ENCODE measurements at regions not wholly inside any gene's neighbourhood (a gene's known extent, or its start where the extent isn't known, plus 50 kb on each side); places are given as distances from the start of the nearest gene placed in this dataset.

DNA sequence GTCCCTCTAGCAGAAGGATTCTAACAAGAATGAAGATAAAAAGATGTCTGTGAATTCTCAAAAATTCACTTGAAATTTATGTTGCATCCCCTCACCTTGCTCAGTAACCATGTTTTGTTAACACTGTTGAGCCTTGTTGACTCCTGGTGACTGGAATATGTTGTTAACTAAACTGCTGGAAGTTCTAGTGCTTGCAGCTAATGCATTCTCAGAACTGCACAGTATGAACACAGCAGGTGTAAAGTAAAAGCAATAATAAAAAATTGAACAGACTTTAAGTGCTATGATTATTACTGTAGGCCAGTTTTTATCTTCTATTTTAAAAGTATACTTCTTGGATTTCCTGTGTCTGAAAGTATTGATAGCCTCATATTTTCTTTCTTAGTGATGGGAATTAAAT, 388.7 kb upstream of the PTPRD start:
- TF ChIP-seq, protein P1, sequence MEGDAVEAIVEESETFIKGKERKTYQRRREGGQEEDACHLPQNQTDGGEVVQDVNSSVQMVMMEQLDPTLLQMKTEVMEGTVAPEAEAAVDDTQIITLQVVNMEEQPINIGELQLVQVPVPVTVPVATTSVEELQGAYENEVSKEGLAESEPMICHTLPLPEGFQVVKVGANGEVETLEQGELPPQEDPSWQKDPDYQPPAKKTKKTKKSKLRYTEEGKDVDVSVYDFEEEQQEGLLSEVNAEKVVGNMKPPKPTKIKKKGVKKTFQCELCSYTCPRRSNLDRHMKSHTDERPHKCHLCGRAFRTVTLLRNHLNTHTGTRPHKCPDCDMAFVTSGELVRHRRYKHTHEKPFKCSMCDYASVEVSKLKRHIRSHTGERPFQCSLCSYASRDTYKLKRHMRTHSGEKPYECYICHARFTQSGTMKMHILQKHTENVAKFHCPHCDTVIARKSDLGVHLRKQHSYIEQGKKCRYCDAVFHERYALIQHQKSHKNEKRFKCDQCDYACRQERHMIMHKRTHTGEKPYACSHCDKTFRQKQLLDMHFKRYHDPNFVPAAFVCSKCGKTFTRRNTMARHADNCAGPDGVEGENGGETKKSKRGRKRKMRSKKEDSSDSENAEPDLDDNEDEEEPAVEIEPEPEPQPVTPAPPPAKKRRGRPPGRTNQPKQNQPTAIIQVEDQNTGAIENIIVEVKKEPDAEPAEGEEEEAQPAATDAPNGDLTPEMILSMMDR (IDR thresholded peaks at IDR 0.05; ENCODE audit: borderline replicate concordance, extremely low read depth, low read length, poor library complexity, severe bottlenecking), result no peak
- no peak for TF ChIP-seq EZH2 (IDR thresholded peaks at IDR 0.05; ENCODE audit: borderline replicate concordance, low read depth, low read length, severe bottlenecking)
